ENCODE measurements at regions not wholly inside any gene's neighbourhood (a gene's known extent, or its start where the extent isn't known, plus 50 kb on each side); places are given as distances from the start of the nearest gene placed in this dataset.

- DNase-seq (ENCODE audit: low read depth), result no peak
These were observed 240.1 kb upstream of the PPP1R2C start for GRCh38 chrX:43018031-43018430.

- no peak for DNase-seq (ENCODE audit: low read depth)
These were observed 241.1 kb upstream of the PPP1R2C start for GRCh38 chrX:43019021-43019420.

GRCh38 chrX:43025806-43026315, 247.9 kb upstream of the PPP1R2C start:
- no peak for DNase-seq (ENCODE audit: low read depth)

GRCh38 chrX:43064096-43064495, 286.1 kb upstream of the PPP1R2C start:
- DNase-seq (ENCODE audit: low read depth), result no peak

- no peak for DNase-seq (ENCODE audit: low read depth)
These were observed 288.0 kb upstream of the PPP1R2C start for GRCh38 chrX:43065978-43066377.

- DNase-seq (ENCODE audit: low read depth), result no peak
These were observed 290.7 kb upstream of the PPP1R2C start for GRCh38 chrX:43068639-43069038.

- no peak for DNase-seq (ENCODE audit: low read depth)
These were observed 305.1 kb upstream of the PPP1R2C start for GRCh38 chrX:43083016-43083415.

- no peak for DNase-seq (ENCODE audit: low read depth)
These were observed 309.9 kb upstream of the PPP1R2C start for GRCh38 chrX:43087830-43088229.

GRCh38 chrX:43096830-43097229, 318.9 kb upstream of the PPP1R2C start:
- no peak for DNase-seq (ENCODE audit: low read depth)

GRCh38 chrX:43106009-43106408, 328.0 kb upstream of the PPP1R2C start:
- DNase-seq (ENCODE audit: low read depth), result no peak

GRCh38 chrX:43108828-43109227, 330.9 kb upstream of the PPP1R2C start:
- no peak for DNase-seq (ENCODE audit: low read depth)

- DNase-seq (ENCODE audit: low read depth), result no peak
These were observed 343.7 kb upstream of the PPP1R2C start for GRCh38 chrX:43121637-43122036.

GRCh38 chrX:43139645-43140044, 361.7 kb upstream of the PPP1R2C start:
- DNase-seq (ENCODE audit: low read depth), result no peak

GRCh38 chrX:43140582-43140981, 362.6 kb upstream of the PPP1R2C start:
- DNase-seq (ENCODE audit: low read depth), result no peak

GRCh38 chrX:43141885-43142284, 363.9 kb upstream of the PPP1R2C start:
- no peak for DNase-seq (ENCODE audit: low read depth)

GRCh38 chrX:43148305-43148704, 370.3 kb upstream of the PPP1R2C start:
- no peak for DNase-seq (ENCODE audit: low read depth)

- no peak for DNase-seq (ENCODE audit: low read depth)
These were observed 387.5 kb upstream of the PPP1R2C start for GRCh38 chrX:43165343-43165920.

- no peak for DNase-seq (ENCODE audit: low read depth)
These were observed 388.9 kb upstream of the PPP1R2C start for GRCh38 chrX:43166874-43167273.

GRCh38 chrX:43175434-43175833, 397.5 kb upstream of the PPP1R2C start:
- DNase-seq (ENCODE audit: low read depth), result no peak

GRCh38 chrX:43176686-43177085, 398.7 kb upstream of the PPP1R2C start:
- DNase-seq (ENCODE audit: low read depth), result no peak

- DNase-seq (ENCODE audit: low read depth), result no peak
These were observed 410.3 kb upstream of the PPP1R2C start for GRCh38 chrX:43188296-43188695.

- DNase-seq (ENCODE audit: low read depth), result no peak
These were observed 433.6 kb upstream of the PPP1R2C start for GRCh38 chrX:43211570-43211969.

- DNase-seq (ENCODE audit: low read depth), result no peak
These were observed 437.9 kb upstream of the MAOA start for GRCh38 chrX:43218198-43218597.

- no peak for DNase-seq (ENCODE audit: low read depth)
These were observed 431.6 kb upstream of the MAOA start for GRCh38 chrX:43224496-43224895.
